ENCODE measurements at regions not wholly inside any gene's neighbourhood (a gene's known extent, or its start where the extent isn't known, plus 50 kb on each side); places are given as distances from the start of the nearest gene placed in this dataset.

- Mint-ChIP-seq H3K4me3 (no peak overlapping the region), H3K4me1 (ENCODE audit: low read depth) (no peaks in the 10 kb centered on the region), H3K36me3 (ENCODE audit: low read depth) (no peaks in the 10 kb centered on the region), H3K27ac (no peak overlapping the region), H3K9me3 (no peaks in the 10 kb centered on the region), H3K27me3 (ENCODE audit: low read depth) (no peaks in the 10 kb centered on the region)
- no peak for DNase-seq (ENCODE audit: low spot score)
Measured at GRCh38 chr4:165709516-165709915, 163.5 kb upstream of the TLL1 start.

GRCh38 chr4:165709973-165710526 lies 163.0 kb upstream of the TLL1 start:
- Mint-ChIP-seq H3K27me3 (ENCODE audit: low read depth) (no peaks in the 10 kb centered on the region), H3K27ac (no peak overlapping the region), H3K4me3 (no peak overlapping the region), H3K4me1 (ENCODE audit: low read depth) (no peaks in the 10 kb centered on the region), H3K9me3 (no peaks in the 10 kb centered on the region), H3K36me3 (ENCODE audit: low read depth) (no peaks in the 10 kb centered on the region)
- no peak for DNase-seq (ENCODE audit: low spot score)

GRCh38 chr4:165711436-165711835 lies 161.6 kb upstream of the TLL1 start:
- Mint-ChIP-seq H3K4me1 (ENCODE audit: low read depth) (no peaks in the 10 kb centered on the region), H3K9me3 (no peaks in the 10 kb centered on the region), H3K4me3 (no peak overlapping the region), H3K36me3 (ENCODE audit: low read depth) (no peaks in the 10 kb centered on the region), H3K27ac (no peak overlapping the region), H3K27me3 (ENCODE audit: low read depth) (no peaks in the 10 kb centered on the region)
- DNase-seq (ENCODE audit: low spot score) = no peak

GRCh38 chr4:165711912-165712311 lies 161.1 kb upstream of the TLL1 start:
- H3K27me3 Mint-ChIP-seq (ENCODE audit: low read depth) = no peaks in the 10 kb centered on the region
- no peaks in the 10 kb centered on the region for H3K36me3 Mint-ChIP-seq (ENCODE audit: low read depth)
- no peaks in the 10 kb centered on the region for H3K4me1 Mint-ChIP-seq (ENCODE audit: low read depth)
- no peak overlapping the region for H3K27ac Mint-ChIP-seq
- no peak overlapping the region for H3K4me3 Mint-ChIP-seq
- DNase-seq (ENCODE audit: low spot score) = no peak
- no peaks in the 10 kb centered on the region for H3K9me3 Mint-ChIP-seq

- H3K27ac Mint-ChIP-seq = no peak overlapping the region
- H3K36me3 Mint-ChIP-seq (ENCODE audit: low read depth) = no peaks in the 10 kb centered on the region
- DNase-seq (ENCODE audit: low spot score) = no peak
- H3K27me3 Mint-ChIP-seq (ENCODE audit: low read depth) = no peaks in the 10 kb centered on the region
- no peaks in the 10 kb centered on the region for H3K9me3 Mint-ChIP-seq
- H3K4me3 Mint-ChIP-seq = no peak overlapping the region
- H3K4me1 Mint-ChIP-seq (ENCODE audit: low read depth) = no peaks in the 10 kb centered on the region
Measured at GRCh38 chr4:165714650-165715049, 158.4 kb upstream of the TLL1 start.

GRCh38 chr4:165715211-165715610 lies 157.8 kb upstream of the TLL1 start:
- Mint-ChIP-seq H3K36me3 (ENCODE audit: low read depth) (no peaks in the 10 kb centered on the region), H3K9me3 (no peaks in the 10 kb centered on the region), H3K4me1 (ENCODE audit: low read depth) (no peaks in the 10 kb centered on the region), H3K4me3 (no peak overlapping the region), H3K27ac (no peak overlapping the region), H3K27me3 (ENCODE audit: low read depth) (no peaks in the 10 kb centered on the region)
- no peak for DNase-seq (ENCODE audit: low spot score)

- DNase-seq (ENCODE audit: low spot score) = no peak
- H3K4me3 Mint-ChIP-seq = no peak overlapping the region
- H3K9me3 Mint-ChIP-seq = no peaks in the 10 kb centered on the region
- H3K27ac Mint-ChIP-seq = no peak overlapping the region
- no peaks in the 10 kb centered on the region for H3K4me1 Mint-ChIP-seq (ENCODE audit: low read depth)
- no peaks in the 10 kb centered on the region for H3K36me3 Mint-ChIP-seq (ENCODE audit: low read depth)
- H3K27me3 Mint-ChIP-seq (ENCODE audit: low read depth) = no peaks in the 10 kb centered on the region
Measured at GRCh38 chr4:165715989-165716388, 157.0 kb upstream of the TLL1 start.

GRCh38 chr4:165716472-165716871 lies 156.6 kb upstream of the TLL1 start:
- H3K27ac Mint-ChIP-seq = no peak overlapping the region
- H3K9me3 Mint-ChIP-seq = no peaks in the 10 kb centered on the region
- no peaks in the 10 kb centered on the region for H3K4me1 Mint-ChIP-seq (ENCODE audit: low read depth)
- no peaks in the 10 kb centered on the region for H3K27me3 Mint-ChIP-seq (ENCODE audit: low read depth)
- DNase-seq (ENCODE audit: low spot score) = no peak
- no peak overlapping the region for H3K4me3 Mint-ChIP-seq
- no peaks in the 10 kb centered on the region for H3K36me3 Mint-ChIP-seq (ENCODE audit: low read depth)

GRCh38 chr4:165718660-165719059 lies 154.4 kb upstream of the TLL1 start:
- Mint-ChIP-seq H3K36me3 (ENCODE audit: low read depth) (no peaks in the 10 kb centered on the region), H3K9me3 (no peaks in the 10 kb centered on the region), H3K27me3 (ENCODE audit: low read depth) (no peaks in the 10 kb centered on the region), H3K27ac (no peak overlapping the region), H3K4me1 (ENCODE audit: low read depth) (no peaks in the 10 kb centered on the region), H3K4me3 (no peak overlapping the region)
- no peak for DNase-seq (ENCODE audit: low spot score)

- Mint-ChIP-seq H3K27ac (no peak overlapping the region), H3K9me3 (no peaks in the 10 kb centered on the region), H3K4me1 (ENCODE audit: low read depth) (no peaks in the 10 kb centered on the region), H3K27me3 (ENCODE audit: low read depth) (no peaks in the 10 kb centered on the region), H3K4me3 (no peak overlapping the region), H3K36me3 (ENCODE audit: low read depth) (no peaks in the 10 kb centered on the region)
- no peak for DNase-seq (ENCODE audit: low spot score)
Measured at GRCh38 chr4:165720411-165721082, 152.5 kb upstream of the TLL1 start.

- Mint-ChIP-seq H3K9me3 (no peaks in the 10 kb centered on the region), H3K27ac (no peak overlapping the region), H3K36me3 (ENCODE audit: low read depth) (no peaks in the 10 kb centered on the region)
Measured at GRCh38 chr4:165721815-165722214, 151.2 kb upstream of the TLL1 start.

GRCh38 chr4:165723051-165723795 lies 149.8 kb upstream of the TLL1 start:
- H3K4me1 Mint-ChIP-seq (ENCODE audit: low read depth) = no peaks in the 10 kb centered on the region
- H3K36me3 Mint-ChIP-seq (ENCODE audit: low read depth) = no peaks in the 10 kb centered on the region
- no peaks in the 10 kb centered on the region for H3K27me3 Mint-ChIP-seq (ENCODE audit: low read depth)
- no peak overlapping the region for H3K4me3 Mint-ChIP-seq
- DNase-seq (ENCODE audit: low spot score) = no peak
- no peak overlapping the region for H3K27ac Mint-ChIP-seq
- H3K9me3 Mint-ChIP-seq = no peaks in the 10 kb centered on the region

More at GRCh38 chr4:165721815-165722214, 151.2 kb upstream of the TLL1 start:
- H3K4me1 Mint-ChIP-seq (ENCODE audit: low read depth) = no peaks in the 10 kb centered on the region
- DNase-seq (ENCODE audit: low spot score) = no peak
- H3K4me3 Mint-ChIP-seq = no peak overlapping the region
- no peaks in the 10 kb centered on the region for H3K27me3 Mint-ChIP-seq (ENCODE audit: low read depth)

GRCh38 chr4:165724786-165725185 lies 148.3 kb upstream of the TLL1 start:
- Mint-ChIP-seq H3K27me3 (ENCODE audit: low read depth) (no peaks in the 10 kb centered on the region), H3K4me1 (ENCODE audit: low read depth) (no peaks in the 10 kb centered on the region), H3K4me3 (no peak overlapping the region), H3K36me3 (ENCODE audit: low read depth) (no peaks in the 10 kb centered on the region), H3K9me3 (no peaks in the 10 kb centered on the region), H3K27ac (no peak overlapping the region)
- DNase-seq (ENCODE audit: low spot score) = no peak

- H3K27ac Mint-ChIP-seq = no peak overlapping the region
- H3K4me1 Mint-ChIP-seq (ENCODE audit: low read depth) = no peaks in the 10 kb centered on the region
- H3K4me3 Mint-ChIP-seq = no peak overlapping the region
- H3K9me3 Mint-ChIP-seq = no peaks in the 10 kb centered on the region
- H3K27me3 Mint-ChIP-seq (ENCODE audit: low read depth) = no peaks in the 10 kb centered on the region
- no peaks in the 10 kb centered on the region for H3K36me3 Mint-ChIP-seq (ENCODE audit: low read depth)
- DNase-seq (ENCODE audit: low spot score) = no peak
Measured at GRCh38 chr4:165725352-165725751, 147.7 kb upstream of the TLL1 start.
